ENCODE measurements at regions not wholly inside any gene's neighbourhood (a gene's known extent, or its start where the extent isn't known, plus 50 kb on each side); places are given as distances from the start of the nearest gene placed in this dataset.
"Not testable (repeated sequence)": the region's sequence is repeated elsewhere in the genome, so short reads cannot be mapped to it uniquely, and the experiment has no call there.

DNA sequence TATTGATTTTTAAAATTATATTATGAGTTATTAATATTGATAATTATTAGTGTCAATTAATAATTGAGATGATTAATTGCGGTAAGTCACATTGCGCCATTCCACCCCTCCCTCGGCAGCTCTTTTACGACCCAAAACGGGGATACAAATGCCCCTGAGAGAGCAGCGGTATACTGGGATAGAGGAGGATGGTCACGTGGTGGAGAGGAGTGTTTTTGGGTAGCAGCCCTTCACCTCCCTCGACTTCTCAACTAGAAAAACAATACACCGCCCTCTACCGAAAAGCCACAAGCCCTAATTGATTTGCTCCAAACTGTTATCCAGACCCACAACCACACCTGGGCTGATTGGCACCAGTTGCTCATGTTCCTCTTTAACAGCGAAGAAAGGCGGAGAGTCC lies 71.0 kb downstream of the DAPL1 start:
- H3K27me3 ChIP-seq (ENCODE audit: control insufficient read depth, insufficient read depth, low read length); DNase-seq (ENCODE audit: low read depth, low spot score); CTCF ChIA-PET; POLR2A ChIA-PET; H3K4me3 ChIP-seq (ENCODE audit: low read depth, low read length); H3K27ac ChIP-seq (ENCODE audit: low read depth, low read length); H3K9me3 ChIP-seq (ENCODE audit: control insufficient read depth, insufficient read depth, low read length): not testable (repeated sequence)

DNA sequence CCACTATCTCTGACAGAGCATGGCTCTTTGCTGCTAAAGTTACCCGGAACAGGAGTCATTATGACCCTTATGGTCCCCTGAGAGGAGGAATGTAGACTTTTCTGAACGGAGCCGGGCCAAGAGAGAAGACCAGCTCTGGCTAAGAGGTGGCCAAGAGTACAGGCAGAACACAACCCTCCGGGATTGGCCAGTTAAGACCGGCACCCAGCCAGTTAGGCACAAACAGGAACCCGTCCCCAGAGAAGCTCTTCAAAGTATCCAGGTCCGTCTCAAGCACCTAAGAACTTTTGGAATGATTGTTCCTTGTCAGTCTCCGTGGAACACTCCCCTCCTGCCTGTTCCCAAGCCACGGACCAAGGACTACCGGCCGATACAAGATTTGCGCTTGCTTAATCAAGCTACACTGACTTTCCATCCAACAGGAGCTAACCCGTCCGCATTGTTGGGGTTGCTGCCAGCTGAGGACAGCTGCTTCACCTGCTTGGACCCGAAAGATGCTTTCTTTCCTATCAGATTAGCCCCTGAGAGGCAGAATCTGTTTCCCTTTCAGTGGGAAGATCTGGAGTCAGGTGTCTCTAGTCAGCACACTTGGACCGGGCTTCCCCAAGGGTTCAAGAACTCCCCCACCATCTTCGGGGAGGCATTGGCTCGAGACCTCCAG lies 72.5 kb downstream of the DAPL1 start:
- H3K27me3 ChIP-seq (ENCODE audit: control insufficient read depth, insufficient read depth, low read length); H3K9me3 ChIP-seq (ENCODE audit: control insufficient read depth, insufficient read depth, low read length); H3K27ac ChIP-seq (ENCODE audit: low read depth, low read length); CTCF ChIA-PET; DNase-seq (ENCODE audit: low read depth, low spot score); H3K4me3 ChIP-seq (ENCODE audit: low read depth, low read length); POLR2A ChIA-PET: not testable (repeated sequence)

DNA sequence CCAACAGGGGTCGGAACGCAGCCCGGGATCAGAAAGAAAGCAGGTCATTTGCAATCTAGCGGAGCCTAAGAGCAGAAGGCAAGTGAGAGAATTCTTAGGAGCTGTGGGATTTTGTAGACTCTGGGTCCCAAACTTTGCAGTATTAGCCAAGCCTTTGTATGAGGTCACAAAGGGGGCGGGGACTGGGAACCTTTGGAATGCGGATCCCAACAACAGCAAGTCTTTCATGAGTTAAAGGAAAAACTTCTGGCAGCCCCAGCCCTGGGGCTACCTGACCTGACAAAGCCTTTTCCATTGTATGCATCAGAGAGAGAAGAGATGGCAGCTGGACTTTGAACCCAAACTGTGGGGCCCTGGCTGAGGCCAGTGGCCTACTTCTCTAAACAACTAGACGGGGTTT lies 73.3 kb downstream of the DAPL1 start:
- H3K4me3 ChIP-seq (ENCODE audit: low read depth, low read length); CTCF ChIA-PET; H3K27ac ChIP-seq (ENCODE audit: low read depth, low read length); POLR2A ChIA-PET; H3K27me3 ChIP-seq (ENCODE audit: control insufficient read depth, insufficient read depth, low read length); H3K9me3 ChIP-seq (ENCODE audit: control insufficient read depth, insufficient read depth, low read length); DNase-seq (ENCODE audit: low read depth, low spot score): not testable (repeated sequence)

DNA sequence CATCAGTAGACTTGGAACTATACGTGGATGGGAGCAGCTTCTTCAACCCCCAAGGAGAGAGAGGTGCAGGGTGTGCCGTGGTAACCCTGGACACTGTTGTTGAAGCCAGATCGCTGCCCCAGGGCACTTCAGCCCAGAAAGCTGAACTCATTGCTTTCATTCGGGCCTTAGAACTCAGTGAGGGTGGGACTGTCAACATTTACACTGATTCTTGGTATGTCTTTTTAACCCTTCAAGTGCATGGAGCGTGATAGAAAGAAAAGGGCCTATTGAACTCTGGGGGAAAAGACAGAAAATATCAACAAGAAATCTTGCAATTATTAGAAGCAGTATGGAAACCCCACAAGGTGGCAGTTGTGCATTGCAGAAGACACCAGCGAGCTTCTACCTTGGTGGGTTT lies 74.0 kb downstream of the DAPL1 start:
- H3K27ac ChIP-seq (ENCODE audit: low read depth, low read length); DNase-seq (ENCODE audit: low read depth, low spot score); H3K9me3 ChIP-seq (ENCODE audit: control insufficient read depth, insufficient read depth, low read length); H3K27me3 ChIP-seq (ENCODE audit: control insufficient read depth, insufficient read depth, low read length); CTCF ChIA-PET; H3K4me3 ChIP-seq (ENCODE audit: low read depth, low read length); POLR2A ChIA-PET: not testable (repeated sequence)

DNA sequence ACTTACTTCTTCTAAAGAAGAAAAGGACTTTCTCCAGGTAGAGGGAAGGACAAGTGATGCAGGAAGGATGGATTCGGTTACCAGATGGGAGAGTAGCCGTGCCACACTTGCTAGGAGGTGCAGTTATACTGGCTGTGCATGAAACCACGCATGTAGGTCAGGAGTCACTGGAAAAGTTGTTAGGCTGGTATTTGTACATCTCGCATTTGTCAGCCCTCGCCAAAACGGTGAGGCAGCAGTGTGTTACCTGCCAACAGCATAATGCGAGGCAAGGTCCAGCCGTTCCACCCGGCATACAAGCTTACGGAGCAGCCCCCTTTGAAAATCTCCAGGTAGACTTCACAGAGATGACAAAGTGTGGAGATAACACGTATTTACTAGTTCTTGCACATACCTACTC lies 74.5 kb downstream of the DAPL1 start:
- H3K27ac ChIP-seq (ENCODE audit: low read depth, low read length); POLR2A ChIA-PET; CTCF ChIA-PET; H3K4me3 ChIP-seq (ENCODE audit: low read depth, low read length); H3K9me3 ChIP-seq (ENCODE audit: control insufficient read depth, insufficient read depth, low read length); DNase-seq (ENCODE audit: low read depth, low spot score); H3K27me3 ChIP-seq (ENCODE audit: control insufficient read depth, insufficient read depth, low read length): not testable (repeated sequence)

DNA sequence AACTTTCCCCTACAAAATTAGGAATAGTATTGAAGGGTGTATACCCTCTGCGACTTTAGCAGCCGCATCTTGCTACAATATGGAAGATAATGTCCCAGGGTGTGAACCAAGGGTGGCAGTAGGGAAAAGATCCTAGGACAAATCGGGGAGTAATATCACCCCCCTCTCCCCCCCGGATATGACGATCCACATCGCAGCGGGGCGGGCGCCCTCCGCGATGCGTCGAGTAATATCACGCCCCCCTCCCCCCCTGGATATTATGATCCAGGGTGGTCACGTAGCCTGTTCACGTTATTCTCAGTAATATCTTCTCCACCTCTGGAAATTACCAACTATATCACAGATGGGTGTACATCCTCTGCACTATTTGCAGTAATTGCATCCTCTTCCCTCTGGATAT lies 82.9 kb downstream of the DAPL1 start:
- ChIA-PET POLR2A (no interaction called here), CTCF (no interaction called here)
- Histone ChIP-seq H3K27me3 (ENCODE audit: control insufficient read depth, insufficient read depth, low read length) (peaks cover 9% of the 10 kb centered on the region), H3K9me3 (ENCODE audit: control insufficient read depth, insufficient read depth, low read length) (no peaks in the 10 kb centered on the region), H3K4me3 (ENCODE audit: low read depth, low read length) (no peak overlapping the region), H3K27ac (ENCODE audit: low read depth, low read length) (no peak overlapping the region)
- TF ChIP-seq, protein P1, sequence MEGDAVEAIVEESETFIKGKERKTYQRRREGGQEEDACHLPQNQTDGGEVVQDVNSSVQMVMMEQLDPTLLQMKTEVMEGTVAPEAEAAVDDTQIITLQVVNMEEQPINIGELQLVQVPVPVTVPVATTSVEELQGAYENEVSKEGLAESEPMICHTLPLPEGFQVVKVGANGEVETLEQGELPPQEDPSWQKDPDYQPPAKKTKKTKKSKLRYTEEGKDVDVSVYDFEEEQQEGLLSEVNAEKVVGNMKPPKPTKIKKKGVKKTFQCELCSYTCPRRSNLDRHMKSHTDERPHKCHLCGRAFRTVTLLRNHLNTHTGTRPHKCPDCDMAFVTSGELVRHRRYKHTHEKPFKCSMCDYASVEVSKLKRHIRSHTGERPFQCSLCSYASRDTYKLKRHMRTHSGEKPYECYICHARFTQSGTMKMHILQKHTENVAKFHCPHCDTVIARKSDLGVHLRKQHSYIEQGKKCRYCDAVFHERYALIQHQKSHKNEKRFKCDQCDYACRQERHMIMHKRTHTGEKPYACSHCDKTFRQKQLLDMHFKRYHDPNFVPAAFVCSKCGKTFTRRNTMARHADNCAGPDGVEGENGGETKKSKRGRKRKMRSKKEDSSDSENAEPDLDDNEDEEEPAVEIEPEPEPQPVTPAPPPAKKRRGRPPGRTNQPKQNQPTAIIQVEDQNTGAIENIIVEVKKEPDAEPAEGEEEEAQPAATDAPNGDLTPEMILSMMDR (IDR thresholded peaks at IDR 0.05; ENCODE audit: low read depth, low read length), result no peak
- no peak for DNase-seq (ENCODE audit: low read depth, low spot score)

DNA sequence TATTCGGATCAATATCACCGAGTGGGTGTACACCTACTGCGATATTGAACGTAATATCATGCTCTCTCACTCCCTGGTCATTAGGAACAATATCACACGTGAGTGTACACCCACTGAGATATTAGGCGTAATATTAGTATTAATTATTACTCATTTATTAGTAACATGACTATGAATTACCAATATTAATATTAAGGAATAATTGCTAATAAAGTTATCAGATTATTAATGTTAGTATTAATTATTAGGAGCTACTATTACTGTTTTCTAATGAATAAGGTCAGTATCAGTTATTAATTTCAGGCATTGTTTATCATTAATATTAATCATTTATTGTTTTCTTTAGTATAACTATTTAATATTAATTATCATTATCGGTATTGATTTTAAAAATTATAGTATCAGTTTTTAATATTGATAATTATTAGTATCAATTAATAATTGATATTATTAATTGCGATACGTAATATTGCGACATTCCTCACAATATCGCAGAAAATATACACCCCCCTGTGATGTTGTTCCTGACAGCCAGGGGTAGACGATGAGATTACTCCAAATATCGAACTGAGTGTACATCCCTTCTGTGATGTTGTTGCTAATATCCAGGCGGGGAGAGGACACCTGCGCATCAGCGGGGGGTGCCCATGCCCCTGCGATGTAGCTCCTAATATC lies 84.2 kb downstream of the DAPL1 start:
- Histone ChIP-seq H3K27ac (ENCODE audit: low read depth, low read length) (no peak overlapping the region), H3K4me3 (ENCODE audit: low read depth, low read length) (no peak overlapping the region), H3K9me3 (ENCODE audit: control insufficient read depth, insufficient read depth, low read length) (no peaks in the 10 kb centered on the region), H3K27me3 (ENCODE audit: control insufficient read depth, insufficient read depth, low read length) (peaks cover 9% of the 10 kb centered on the region)
- POLR2A ChIA-PET, result no interaction called here
- no peak for DNase-seq (ENCODE audit: low read depth, low spot score)
- CTCF ChIA-PET, result interaction anchor here (0.6 kb wide), 1 partner anchor 1685 kb away, joined by 3 read pairs; no protein-coding TSS in a partner anchor
- TF ChIP-seq, protein P1 (IDR thresholded peaks at IDR 0.05; ENCODE audit: low read depth, low read length), result no peak
